Activated CD4-positive, alpha-beta T cell treated with anti-CD3 and anti-CD28 coated beads, Interleukin-2, amount 50 U/mL, for 1 hour (primary cell): ENCODE measurements at regions not wholly inside any gene's neighbourhood (a gene's known extent, or its start where the extent isn't known, plus 50 kb on each side); places are given as distances from the start of the nearest gene placed in this dataset.
"Not testable (repeated sequence)": the region's sequence is repeated elsewhere in the genome, so short reads cannot be mapped to it uniquely, and the experiment has no call there.

Experiments
- DNase-seq: peaks from one replicate; pipeline ENCODE4 v3.0.0-alpha.2; 2020

DNA sequence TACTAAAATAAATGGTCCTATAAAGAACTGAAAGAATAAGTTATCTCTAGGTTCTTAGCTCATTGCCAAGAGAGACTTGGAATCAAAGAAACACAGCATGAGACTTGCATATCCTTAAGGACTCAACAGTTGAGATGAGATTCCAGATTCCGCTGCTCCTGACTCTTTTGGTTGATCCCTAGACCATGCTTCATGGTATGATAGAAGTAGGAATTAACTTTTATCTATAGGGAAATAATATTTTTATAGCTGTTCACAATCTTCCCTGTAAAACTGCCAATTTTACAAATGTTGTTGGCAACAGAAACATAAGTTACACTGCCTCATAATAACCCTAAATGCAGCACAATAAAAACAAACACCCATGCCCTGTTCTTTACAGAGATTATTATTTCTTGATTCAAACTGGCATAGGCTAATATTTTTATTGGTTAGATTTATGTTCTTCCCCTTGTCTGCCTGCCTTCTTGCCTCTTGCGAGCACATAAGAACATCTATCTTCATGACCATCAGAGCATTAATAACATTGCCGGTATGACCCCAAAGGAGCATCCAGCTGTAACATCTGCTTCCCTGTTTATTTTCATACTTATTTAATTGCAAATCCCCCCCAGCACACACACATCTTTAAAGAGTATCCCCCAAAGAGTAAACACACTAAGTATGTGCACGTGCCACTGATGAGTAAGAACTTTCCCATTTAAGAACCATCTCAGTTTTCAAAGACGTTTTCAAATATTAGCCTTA lies 735.7 kb upstream of the SLC8A1 start:
- DNase-seq, result no peak

DNA sequence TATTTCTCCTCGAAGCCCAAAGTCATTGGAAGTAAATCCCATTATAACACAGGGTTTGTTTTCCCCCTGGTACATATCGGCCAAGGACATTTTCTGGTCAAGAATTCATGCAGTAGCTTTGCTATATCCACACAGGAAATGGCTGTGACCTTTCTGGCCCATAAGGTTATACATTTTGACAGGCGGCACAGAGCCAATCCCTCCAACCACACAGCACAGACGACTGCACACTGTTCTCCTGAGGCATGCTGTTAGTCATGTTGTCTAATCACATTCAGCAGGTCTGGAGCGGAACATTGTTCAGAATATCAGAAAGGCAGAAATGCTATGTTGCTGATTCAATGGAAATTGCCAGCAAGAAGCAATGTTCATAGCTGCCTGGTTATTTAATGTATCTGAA lies 742.3 kb upstream of the SLC8A1 start:
- DNase-seq, result no peak

DNA sequence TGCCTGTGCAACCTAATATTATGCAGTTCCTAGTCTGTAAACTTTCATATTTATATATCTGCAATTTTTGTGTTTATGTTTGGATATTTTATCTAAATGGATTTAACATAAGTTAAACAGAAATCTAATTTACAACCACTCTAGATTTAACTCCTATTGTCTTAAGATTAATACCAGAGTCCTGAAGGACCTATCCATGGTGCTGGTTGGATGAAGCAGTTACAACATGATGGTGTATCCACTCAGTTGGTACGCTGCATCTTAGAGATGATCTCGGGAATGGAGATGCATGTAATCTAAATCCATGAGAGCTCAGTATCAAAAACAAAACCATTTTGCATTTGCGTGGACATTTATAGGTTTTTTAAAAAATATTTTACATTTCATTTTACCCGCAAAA lies 745.9 kb upstream of the SLC8A1 start:
- DNase-seq, result no peak

DNA sequence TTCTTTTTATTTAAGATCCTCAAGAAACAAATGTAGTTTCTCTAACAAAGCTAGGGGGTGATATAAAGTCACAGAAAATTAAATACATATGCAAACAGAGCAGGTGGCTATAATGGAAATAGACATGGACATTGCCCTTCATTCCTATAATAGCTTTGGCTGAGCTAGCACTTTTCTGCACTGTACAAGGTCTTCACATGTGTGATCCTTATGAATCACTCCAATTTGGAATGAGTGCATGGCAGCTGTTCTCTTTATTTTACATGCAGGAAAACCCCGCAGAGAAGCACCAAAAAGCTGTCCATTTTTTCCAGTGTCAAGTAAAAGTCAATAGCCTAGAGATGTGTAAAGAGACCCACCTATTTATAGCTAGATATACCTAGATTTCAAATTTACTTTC lies 747.4 kb upstream of the SLC8A1 start:
- no peak for DNase-seq

DNA sequence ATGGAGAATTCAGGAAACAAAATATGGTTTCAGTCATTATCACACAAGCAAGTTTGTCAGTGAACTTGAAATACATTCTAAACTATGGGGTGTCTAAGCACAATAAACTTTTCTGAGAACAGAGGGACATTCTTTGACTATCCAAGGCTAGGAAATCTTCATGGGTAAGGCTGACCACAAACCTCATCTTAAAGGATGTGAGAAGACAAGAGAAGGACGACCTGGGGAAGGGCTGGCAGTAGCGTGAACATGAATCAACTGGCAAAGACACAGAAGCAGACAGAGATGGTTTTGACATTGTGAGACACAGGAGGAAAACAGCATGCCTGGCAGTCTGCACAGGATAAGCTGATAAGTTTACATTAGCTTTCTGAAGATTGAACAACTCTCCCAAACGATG lies 752.4 kb upstream of the SLC8A1 start:
- DNase-seq, result no peak

DNA sequence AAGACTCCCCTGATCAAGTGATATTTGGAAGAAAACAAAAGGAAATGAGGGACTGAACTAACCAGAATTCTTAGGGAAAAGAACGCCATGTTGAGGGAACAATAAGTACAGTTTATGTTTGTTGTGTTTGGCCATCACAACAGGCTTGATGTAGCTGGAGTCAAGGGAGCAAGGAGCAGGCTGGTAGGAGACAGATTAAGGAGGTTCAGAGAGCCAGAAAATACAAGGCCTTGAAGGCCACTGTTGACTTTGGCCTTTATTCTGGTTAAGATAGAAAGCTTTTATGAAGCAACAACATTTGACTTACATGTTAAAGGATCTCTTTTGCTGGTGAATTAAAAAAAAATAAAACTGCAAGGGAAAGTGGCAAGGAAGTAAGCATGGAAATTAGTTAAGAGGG lies 754.1 kb upstream of the SLC8A1 start:
- DNase-seq, result no peak

DNA sequence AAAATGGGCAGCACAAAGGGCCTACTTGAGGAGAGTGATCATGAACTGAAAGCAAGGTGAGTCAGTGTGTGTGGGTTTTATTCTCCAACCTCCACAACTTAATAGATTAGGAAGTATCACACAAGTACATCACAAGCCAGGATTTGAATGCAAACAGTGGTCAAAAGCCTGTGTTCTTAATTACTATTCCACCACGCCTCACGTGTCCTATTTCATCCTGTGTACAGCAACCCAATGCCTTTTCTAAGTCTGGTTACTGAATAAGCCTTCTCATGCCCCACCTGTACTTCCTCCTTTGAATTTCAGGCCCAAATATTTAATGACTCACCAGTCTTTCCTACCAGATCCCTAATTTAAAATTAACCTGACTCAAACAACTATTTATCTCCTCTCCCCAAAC lies 755.7 kb upstream of the SLC8A1 start:
- DNase-seq, result no peak

DNA sequence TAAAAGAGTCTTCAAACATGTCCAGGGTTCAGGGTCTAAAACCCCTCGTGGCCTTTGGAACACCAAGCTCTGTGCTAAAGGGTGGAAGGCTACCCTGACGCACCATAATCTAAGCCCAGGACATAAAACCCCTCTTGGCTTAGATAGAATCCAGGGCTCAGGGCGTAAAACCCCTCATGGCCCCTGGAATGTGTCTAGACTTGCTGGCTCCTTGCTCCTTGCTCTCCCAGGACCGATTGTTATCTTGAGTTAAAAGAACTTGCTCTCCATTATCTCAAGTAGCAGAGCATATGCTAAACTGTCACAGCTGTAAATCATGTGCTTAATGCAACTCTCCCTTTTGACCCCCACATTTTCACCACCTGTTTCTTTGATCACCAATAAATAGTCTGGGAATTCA lies 758.1 kb upstream of the SLC8A1 start:
- not testable (repeated sequence) for DNase-seq

DNA sequence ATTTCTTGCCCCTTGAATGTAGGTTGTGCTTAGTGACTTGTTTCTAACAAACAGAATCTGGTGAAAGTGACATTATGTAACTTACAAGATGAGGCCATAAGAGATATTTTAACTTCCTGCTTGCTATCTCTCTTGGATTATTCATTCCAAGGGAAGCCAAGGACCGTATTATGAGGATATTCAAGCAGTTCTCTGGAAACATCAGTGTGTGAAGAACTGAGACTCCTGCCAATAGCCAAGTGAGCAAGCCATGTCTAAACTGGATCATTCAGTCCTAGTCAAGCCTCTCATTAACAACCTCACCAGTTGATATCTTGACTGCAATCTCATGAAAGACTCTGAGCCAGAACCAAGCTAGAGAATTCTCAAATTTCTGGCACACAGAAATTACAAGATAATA lies 765.1 kb upstream of the SLC8A1 start:
- no peak for DNase-seq

DNA sequence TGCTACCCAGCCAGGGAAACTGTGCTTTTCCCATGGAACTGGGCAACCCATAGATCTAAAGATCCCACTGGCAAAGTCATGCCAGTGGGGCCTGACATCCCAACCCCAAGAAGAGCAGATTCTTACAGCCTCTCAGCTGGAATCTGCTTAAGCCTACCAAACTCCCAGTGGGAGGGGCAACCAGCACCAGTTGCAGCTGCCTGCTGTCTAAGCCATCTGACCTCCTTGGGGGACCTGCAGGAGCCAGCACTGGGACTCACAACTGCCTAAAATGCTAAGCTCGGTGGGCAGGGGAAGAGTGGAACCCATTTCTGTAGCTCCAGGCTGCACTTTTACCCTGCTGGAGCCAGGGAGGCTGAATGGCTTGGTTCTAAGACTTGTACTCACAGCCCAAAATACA lies 770.7 kb upstream of the SLC8A1 start:
- DNase-seq, result no peak

DNA sequence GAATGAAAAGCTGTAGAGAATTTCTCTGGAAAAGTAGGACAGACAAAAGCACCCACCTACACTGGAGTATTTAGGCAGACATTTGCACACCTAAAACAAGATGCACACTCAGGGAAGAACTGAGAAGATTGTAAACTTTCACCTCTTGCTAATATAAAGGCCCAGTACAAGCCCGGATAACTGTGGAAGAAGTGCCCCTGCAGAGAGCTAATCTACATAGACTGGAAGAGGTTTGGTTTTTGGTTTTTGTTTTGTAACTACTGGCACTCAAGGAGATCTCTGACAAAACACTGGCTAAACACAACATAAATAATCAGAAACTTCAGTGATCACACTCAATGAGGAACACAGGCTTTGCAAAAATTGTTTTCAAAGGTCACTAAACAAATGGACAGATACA lies 782.2 kb upstream of the SLC8A1 start:
- DNase-seq, result no peak

DNA sequence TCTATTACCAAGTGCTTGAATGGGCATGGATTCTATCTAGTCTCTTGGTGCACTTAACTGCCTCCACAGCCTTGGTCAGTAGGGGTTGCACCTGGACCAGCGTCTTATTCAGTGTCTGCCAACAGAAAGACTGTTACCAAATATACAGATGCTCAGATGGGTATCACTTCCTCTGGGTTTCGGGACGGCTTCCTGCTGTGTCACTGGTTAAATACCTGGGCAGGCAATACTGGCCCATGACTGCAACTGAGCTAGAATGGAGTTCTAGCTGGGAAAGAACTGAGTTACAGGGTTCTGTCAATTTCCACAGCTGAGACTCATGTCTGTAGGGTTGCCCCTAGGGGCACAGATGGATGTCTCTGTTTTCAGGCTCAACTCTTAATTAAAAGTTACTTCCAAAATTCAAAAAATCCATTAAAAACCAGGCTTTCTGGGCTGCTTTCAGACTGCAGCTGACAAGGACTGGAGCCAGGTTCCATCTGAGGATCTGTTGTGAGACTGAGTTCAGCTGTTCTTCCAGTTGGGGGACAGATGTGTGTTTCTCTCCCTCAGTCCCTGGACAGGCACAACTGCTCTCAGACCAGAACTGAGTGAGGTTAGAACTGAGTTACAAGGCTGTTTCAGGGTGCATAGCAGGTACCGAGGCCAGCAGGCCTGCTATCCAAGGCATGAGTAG lies 789.6 kb upstream of the SLC8A1 start:
- no peak for DNase-seq

DNA sequence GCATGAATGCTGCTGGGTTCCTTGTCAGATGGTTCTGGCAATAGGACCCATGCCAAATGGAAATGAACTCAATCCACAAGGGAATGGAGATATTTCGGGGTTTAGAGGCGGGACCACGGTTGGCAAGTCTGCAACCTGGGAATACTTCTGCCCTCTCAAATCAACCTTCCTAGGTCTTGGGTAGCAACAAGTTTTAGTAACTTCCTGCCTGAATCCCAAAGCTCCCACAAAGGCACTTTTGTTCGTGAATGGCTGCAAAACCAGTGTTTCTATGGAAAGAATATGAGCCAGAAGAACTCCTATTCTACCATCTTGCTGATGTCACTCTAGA lies 790.1 kb upstream of the SLC8A1 start:
- DNase-seq, result no peak

DNA sequence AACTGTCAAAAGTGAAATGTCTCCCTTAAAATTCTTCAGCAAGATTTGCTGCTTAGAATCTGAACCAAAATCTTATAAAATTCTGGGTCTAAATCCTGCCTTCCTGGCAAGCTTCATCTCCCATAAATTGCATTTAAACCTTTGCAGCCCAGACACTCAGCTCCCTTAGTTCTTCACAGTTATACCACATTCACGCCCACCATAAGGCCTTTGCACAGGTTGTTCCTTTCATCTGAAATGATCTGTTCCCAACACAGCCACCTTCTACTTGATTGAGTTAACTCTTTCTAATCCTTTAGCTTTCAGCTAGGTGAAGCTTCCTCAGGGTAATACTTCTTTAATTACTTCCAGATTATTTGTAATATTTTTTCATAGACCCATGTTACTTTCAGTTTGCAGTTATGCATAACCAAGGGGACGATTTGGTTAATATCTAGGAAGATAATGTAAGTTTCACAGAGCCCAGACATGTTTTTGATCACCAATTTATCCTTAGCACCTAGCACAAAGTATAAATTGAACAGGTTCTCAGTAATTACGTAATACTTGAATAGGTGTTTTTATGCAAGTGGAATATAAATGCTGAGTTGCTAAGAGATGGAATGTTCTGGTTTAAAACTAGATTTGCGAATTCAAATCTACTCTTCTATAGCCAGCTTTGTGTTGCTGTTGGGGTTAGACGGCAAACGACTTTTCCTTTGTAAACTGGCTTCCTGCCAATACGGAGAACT lies 779.7 kb upstream of the PKDCC start:
- DNase-seq, result no peak

DNA sequence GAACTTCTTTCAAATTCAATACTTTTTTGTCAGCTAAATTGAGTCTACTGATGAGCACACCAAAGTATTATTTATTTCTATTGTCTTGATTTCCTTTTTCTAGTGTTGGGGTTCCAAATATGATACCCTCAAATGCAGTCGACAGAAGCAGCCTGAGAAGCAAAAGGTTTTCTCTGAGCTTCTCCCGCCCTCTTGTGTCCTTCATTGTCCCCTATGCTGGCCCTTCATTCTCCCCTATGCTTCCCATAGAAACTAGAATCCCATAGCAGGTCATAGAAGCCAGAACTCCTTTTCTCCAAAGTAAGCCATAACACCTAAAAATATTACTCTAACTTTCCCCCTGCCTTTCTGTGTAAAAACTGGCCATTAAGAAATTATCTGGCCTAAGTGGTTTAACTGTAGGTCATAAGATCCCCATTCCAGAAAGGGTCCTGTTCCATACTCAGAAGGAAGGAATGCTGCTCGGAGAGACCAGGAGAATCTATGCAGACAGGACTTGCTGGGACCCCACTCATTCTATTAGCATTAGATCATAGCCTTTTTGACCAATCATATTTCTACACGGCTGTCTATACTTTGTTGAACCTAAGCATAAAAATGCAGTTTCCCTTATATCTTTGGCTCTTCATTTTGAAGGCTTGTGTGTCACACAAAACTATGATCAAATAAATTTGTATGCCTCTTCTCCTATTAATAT lies 764.6 kb upstream of the PKDCC start:
- DNase-seq, result no peak

DNA sequence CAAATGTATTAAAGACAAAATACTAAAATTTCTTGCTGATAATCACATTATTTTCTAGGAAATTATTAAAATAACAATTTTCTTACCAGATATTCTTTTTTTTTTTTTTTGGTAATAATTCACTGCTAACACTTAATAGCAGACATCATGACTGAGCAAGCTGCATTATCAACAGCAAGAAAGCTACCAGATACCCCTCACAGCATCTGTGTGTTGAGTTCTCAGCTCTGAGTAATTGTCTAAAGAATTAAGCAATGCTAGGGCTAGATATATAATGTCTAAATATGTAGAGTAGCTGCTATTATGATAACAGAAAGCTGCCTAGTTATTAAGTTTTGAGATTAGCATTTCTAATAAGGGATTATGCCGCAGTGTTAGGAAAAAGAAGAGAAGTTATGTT lies 754.3 kb upstream of the PKDCC start:
- DNase-seq, result no peak

DNA sequence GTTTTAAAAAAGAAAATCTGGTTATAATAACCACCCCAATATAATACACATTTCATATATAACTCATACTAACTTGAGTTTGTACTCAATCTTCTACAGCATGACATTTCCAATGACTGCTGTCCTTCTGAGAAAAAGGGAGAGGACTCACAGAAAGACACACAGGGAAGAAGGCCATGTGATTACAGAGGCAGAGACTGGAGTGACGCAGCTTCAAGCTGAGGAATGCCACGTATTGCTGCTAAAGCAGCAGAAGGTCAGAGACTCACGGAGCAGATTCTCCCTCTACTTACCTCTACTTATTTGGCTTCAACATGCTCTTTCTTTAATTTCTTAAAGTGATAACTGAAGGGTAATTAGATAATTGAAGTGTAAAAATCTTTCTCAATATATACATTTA lies 753.5 kb upstream of the PKDCC start:
- DNase-seq, result no peak

DNA sequence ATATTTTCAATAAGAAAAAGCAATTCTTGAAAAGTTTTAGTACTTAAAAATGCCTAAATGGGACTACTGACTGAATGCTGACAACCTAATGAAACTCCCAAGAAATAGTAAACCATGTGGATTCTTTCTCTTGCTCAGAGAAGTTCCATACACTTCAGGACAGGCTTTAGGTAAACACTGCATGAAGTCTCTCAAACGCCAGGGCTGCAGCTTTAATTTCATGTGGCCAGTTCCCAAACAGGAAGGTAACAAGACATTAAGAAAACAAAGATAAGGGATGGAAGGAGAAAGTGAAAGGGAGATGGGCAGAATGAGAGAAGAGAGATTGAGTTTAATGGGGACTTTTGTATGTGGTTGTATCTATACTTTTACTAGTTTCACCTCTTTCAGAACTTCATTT lies 734.7 kb upstream of the PKDCC start:
- DNase-seq, result no peak

DNA sequence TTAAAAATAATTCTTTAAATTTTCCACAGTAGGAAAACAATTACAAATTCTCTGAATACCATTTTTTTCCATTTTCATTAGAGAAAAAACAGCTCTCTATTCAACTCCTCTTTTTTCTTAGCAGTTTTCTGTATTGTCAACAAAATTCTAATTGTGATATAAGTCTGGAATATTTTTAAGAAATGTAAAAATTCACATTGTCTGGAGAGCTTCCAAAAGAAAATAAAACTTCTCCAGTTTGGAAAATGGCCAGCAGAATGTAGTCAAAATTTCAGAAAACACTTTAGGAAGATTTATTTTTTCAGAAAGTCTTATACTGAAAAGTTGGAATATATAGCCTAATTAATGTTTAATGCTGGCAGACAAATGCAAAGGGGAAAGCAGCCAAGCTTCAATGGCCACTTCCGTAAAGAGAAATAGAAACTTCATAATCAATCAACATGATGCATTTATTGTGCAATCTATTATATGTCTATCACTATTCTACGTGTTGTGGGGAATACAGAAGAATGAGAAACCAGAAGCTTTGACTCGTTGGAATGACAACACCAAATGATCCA lies 733.2 kb upstream of the PKDCC start:
- DNase-seq, result no peak

DNA sequence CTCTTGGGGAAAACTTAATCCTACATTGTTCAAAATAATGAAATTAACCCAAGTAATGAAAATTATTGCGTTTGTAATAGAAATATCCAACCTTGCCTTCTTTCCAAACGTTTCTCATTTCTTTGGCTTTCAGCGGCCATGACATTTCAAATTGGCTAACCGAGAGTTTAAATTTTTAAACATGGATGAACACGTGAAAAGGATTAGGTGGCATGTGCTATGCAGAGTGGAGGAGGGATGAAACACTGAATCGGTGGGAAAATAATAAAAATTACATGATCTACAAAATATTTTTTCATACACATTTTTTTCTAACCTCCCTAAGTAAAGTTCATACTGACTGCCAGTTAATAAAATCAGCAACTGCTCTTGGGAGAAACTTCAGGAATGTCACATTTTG lies 728.4 kb upstream of the PKDCC start:
- no peak for DNase-seq

DNA sequence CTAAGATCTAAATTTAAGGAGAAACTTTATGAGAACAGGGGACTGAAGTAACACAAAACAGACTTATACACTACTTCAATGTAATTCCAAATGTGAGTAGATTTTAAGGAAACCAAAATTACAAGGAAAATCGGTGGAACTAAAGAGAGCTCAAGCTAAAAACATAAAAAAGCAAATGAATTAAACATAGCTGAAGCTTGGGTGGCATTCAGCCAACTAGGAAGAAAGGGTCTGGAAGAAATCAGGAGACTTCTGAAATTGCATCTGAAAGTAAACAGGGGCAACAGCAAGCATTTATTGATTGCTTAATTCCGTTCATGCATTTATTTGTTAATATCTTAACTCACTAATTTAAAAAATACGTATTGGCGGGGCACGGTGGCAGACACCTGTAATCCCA lies 727.3 kb upstream of the PKDCC start:
- DNase-seq, result no peak

DNA sequence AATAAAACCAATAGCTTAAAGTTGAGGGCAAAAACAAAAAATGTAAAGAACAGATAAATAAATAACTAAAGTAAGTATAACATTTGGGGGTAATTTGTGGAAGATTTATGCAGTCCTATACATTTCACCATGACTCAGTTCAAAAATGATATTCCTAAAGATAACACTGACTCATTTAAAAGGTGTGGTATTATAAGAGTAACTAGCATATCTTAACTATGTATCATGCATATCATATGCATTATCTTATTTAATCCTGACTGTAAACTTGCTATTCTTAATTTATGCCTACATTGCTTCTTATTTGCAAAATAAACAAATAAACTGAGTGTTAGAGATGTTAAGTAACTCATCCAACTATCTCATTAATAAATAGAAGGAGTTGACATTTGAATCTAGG lies 726.5 kb upstream of the PKDCC start:
- no peak for DNase-seq

DNA sequence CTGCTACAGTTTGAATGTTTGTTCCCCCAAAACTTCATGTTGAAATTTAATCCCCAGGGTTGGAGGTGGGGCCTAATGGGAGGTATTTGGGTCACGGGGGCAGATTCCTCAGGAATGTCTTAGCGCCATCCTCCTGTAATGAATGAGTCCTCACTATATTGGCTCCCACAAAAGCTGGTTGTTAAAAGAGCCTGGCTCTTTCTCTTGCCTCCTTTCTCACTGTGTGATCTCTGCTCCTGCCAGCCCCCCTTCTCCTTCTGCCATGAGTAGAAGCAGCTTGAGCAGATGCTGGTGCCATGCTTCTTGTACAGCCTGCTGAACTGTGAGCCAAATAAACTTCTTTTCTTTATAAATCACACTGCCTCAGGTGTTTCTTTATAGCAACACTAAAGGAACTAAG lies 721.0 kb upstream of the PKDCC start:
- DNase-seq, result no peak

DNA sequence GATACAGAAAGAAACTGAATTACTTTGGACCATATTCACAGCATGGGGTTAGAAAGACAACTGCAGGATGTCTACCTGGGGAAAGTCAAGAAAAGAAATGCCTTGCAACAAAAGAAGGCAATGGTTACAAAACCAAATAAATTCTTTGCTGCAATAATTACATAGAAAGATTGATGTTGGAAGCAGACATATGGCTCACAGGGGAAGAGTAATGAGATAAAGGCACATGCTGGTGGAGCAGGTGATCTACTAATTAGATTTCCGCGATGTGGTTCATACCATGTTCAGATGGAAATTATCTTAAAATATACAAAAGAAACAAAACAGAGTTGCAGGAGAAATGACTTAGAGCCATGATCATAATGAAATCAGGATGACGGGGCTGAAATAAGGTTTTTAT lies 718.8 kb upstream of the PKDCC start:
- DNase-seq, result no peak
